ENCODE measurements at regions not wholly inside any gene's neighbourhood (a gene's known extent, or its start where the extent isn't known, plus 50 kb on each side); places are given as distances from the start of the nearest gene placed in this dataset.

DNA sequence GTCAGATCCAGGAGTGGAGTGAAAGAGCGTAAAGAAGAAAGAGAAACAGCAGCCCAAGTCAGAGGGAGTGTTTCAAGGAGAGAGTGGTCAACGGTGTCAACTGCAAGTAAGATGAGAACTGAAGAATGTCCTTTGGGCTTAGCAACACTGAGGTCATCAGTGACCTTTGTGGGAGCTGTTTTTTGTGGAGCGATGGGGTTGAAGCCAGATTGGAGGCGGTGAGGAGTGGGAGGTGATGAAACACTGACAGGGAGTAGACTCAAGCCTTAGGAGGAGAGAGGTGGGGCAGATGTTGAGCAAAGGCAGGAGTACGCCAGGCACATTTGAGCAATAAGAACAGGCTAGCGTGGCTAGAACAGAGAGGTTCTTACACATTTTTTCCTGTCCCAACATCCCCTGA, 103.7 kb upstream of the GNAO1 start:
- DNase-seq, result no peak

DNA sequence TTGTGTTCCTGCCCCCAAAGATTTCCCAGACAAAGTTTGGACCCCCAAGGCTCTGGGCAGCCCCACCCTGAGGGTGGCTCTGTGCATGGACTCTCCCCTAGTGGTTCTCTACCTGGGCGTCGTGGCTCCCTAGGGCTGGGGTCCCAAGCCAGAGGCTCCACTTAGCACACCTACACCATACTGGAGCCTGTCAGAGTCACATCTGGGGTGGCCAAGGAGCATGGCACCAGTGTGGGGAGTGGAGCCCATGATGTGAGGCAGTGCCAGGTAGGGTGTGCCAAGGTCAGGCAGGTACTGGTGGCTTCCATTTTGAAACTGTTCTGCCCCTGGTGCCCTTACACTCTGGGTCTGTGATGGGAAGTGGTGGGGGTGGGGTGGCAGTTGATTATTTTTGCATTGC, 109.9 kb upstream of the GNAO1 start:
- no peak for DNase-seq

DNA sequence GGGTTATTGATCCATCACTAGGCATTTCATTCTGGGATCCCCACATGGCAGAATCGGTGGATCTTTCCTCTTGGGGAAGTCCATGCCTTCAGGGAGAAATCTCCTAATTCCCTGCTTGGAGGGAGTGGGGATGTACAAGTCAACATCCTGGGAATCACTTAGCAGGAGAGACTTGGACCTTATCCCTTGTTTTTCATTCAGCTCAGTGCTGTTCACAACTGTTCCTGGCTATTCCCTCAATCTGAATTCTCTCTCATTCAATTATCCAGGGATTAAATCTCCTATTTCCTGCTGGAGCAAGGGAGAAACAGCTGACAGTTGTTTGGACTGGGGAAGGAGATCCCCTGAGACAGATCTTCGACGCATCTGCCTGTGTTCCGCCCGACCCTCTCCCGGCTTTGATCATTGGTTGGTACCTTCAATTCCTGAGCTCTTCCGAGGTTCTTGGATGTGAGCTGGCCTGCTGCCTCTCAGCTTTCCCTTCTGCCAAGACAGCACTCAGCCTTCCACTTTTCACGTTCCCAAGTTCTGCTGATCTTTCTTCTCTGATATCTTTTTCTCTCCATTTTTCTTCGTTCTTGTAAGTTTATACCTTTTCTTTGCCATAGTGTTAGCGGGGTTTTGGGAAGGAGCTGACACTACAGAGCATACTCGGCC, 115.4 kb upstream of the GNAO1 start:
- no peak for DNase-seq

DNA sequence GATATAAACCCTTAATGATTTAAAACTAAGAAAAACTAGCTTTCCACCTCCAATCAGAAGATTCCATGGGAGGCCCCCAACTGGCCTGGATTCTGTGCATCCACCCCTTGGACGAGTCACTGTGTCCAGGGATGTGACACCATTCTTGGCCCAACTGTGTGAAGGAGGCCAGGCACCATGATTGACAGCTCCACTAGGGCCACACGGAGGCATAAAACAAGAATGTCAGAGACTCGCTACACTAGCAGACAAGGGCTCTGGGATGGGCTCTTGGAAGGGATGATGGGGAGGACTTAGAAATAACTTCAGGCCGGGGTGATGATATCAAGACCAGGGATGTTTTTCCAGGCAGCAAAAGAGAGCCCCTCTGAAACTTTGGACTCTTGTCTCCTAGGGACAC, 117.8 kb upstream of the GNAO1 start:
- no peak for DNase-seq

DNA sequence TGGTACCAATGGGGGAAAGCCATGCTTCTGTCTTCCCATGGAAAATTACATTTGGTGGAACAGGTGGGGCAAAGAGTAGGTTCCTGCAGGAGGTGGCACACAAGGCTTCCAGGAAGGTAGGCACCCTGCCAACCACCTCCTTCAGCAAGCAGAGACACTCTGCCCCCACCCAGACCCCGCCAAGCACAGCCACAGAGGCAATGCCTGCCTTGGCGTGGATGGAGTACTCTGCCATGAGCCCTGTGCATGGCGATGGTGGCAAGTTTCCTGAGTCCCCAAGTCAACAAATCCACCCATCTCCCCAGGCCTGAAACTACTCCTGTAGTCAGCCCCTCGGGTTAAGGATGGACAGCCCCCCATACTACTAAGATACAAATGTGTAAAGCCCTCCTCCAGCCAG, 119.2 kb upstream of the GNAO1 start:
- DNase-seq, result no peak

DNA sequence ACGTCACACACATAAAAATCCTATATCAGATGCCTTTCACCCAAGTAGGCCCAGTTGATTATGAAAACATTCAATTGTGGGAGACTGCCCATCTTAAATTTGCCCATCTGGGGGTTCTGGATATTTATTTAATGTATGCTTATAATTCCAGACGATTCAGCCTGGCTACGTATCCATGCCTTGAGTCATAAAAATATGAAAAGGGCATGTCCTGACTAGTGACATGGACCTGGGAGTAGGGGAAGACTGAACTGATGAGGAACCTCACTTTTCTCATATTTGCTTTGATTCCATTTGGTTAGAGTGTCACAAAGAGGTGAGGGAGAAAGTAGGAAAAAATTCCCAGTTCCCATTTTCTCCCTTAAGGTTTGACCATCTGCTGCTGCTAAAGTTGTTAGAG, 122.5 kb upstream of the GNAO1 start:
- no peak for DNase-seq

DNA sequence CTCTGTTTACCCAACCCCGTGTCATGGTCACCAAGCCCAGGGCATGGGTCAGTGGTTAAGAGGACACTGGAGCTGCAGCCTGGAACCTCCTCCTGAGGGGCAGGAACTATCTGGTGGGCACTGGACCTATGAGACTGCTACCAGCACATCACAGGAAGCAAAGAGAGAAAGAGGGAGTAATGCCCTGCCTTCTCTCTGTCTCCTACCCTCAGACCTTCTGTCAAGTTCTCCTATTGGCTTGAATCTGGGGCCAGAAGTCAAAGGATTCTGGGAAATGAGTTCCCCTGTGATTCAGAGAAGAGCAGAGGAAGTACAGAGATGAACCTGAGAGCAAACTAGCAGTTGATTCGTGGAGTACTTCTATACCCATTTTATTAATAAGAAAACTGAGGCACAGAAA, 123.0 kb upstream of the GNAO1 start:
- DNase-seq, result no peak

DNA sequence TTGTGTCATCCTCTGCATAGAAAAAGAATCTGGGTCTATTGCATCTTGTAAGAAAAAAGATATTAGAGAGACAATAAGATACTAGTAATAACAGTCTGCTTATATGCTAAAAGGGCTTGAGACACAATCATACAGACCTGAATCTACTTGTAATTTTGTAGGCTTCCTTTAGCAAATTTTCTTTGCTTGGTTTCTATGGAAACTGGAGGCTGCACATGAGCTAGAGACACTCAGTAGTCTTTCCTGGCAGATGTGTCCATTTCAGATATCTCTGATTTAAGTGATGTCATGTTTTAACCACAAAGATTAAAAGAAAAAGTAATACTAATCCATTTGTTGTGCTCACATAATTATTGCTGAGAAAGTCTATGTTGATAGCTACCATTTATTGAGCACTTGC, 123.9 kb upstream of the GNAO1 start:
- no peak for DNase-seq

DNA sequence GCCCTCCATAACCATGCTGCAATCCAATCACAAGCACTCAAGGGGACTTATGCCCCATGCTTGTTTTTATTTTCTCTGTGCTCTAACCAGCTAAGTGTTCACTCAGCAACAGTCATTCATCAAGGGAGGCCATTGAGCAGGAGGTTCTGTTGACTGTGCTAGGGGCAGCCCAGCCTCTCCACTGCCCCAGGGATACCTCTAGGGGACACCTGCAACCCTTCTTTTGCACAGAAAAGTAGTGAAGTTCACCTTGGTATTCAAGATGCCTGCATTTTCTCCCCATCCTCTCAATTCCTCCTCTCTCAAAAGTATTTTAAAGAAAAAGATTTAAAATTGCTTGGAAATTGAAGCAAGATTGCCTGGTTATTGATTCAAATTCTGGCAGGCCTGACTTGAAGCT, 124.7 kb upstream of the GNAO1 start:
- DNase-seq, result no peak

DNA sequence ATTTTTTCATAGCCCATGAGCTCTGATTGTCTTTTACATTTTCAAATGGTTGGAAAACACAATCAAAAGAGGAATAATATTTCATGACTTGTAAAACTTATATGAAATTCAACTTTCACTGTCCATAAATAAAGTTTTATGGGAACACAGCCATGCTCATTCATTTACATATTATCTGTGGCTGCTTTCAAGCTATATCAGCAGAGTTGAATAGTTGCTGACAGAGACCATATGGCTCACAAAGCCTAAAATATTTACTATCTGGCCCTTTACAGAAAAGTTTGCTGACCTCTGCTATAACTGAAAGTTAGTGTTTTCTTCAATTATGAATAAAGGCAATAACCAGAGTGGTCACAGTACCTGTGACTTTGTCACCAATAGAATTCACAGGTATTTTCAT, 128.2 kb upstream of the GNAO1 start:
- no peak for DNase-seq

DNA sequence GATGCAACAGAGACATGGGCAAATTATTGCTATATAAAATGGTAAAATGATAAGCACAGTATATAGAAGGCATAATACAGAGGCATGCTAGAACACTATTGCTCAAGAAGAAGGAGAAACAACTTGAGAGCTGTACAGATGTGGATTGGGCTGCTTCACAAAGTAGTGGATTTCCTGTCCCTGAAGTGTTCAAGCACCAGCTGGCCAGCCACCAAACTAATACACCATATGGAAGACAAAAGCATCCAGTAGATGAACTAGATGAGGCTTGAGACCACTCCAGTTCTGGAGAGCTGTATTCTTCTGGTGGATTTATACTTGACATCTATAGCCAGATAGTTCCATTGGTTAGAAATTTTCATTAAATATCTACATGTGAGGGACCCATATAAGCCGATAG, 134.1 kb upstream of the GNAO1 start:
- DNase-seq, result no peak

DNA sequence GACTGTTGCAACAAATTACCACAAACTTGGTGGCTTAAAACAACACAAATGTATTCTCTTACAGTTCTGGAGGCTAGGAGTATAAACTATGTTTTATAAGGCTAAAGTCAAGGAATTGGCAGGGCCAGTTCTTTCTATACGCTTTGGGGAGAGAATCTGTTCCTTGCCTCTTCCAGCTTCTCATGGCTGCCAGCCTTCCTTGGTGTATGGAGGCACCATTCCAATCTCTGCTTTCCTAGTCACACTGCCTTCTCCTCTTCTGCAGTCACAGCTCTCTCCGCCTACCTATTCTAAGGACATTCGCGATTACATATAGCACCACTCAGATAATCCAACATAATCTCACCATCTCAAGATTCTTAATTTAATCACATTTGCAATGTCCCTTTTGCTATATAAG, 140.4 kb upstream of the GNAO1 start:
- DNase-seq, result no peak

DNA sequence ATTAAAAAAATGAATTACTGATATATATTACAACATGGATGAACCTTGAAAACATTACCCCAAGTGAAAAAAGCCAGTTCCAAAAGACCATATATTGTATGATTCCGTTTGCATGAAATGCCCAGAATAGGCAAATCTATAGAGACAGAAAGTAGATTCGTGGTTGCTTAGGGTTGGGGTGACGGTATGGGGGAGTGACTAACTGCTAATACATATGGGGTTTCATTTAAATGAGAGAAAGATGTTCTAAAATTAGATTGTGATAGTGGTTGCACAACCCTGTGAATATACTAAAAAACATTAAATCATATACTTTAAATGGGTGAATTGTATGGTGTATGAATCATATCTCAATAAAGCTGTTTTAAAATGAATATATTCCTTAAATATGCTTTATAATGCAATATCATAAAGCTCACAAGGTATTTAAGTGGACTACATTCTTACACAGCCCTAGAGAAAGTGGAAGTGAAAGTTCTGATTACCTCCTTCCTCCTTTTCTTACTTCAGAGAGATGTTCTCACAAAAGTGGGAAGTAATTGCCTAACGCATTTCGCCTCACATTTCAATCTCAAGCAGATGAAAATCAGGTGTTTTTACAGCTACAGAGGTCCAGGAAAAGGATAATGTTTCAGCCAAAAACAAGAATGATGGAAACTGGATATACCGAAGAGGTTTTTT, 142.7 kb upstream of the GNAO1 start:
- no peak for DNase-seq

DNA sequence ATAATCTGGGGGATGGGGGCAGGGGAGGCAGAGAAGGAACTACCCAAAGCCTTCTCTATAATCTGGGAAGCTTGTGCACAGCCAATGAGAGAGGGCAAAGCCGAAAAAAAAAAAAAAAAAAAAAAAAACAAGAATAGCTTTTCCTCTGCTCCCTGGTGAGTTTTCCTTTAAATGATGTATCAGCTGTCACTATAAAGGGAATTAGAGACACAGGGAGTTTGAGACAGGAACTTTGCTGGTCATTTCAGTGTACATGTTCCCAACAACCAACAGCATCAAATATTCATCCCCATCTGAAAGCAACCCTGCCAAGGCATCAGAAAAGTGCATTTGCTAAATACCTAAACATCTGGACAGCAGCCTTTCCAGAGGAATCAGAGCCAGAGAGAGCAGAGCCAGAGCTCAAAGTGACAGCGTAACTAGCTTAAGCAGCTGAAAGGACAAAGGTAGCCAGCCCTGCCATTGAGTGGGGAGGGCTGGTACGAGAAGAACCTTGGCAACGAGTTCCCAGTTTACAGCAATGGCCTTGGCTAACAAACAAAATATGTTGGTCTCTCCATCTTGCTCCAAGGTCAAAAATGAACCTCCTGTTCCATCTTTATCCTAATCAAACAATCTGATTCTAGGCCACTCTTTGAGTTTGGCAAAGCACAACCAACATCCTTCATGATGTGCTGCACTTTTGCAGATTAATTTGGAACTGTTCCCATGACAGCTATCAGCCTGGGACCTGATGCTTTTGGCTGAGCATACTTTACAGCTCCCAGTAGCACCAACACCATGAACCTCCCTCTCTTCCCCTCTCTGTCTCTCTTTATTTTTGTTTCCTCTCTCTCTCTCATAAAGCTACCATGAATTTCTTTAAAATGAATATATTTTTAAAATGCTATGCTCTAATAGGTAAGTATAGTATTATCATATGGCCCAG, 143.7 kb upstream of the GNAO1 start:
- DNase-seq, result no peak

DNA sequence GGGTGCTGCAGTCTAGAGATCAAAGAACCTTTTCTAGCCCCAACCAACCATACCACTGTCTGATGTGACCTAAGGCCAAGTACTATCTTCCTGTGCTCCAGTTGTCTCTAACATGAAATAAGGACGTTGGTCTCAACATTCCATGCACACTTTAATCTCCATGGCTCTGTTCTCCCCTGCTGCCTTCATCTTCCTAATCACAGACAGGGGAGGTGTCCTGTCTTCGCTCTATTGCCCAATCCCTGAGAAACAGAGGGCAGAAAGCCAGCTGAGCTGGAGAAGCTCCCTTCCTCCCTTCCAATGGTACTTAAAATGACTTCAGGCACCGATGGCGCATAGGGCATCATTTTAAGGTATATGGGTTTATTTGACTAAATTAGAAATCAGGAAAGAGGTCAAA, 148.9 kb upstream of the GNAO1 start:
- DNase-seq, result no peak

DNA sequence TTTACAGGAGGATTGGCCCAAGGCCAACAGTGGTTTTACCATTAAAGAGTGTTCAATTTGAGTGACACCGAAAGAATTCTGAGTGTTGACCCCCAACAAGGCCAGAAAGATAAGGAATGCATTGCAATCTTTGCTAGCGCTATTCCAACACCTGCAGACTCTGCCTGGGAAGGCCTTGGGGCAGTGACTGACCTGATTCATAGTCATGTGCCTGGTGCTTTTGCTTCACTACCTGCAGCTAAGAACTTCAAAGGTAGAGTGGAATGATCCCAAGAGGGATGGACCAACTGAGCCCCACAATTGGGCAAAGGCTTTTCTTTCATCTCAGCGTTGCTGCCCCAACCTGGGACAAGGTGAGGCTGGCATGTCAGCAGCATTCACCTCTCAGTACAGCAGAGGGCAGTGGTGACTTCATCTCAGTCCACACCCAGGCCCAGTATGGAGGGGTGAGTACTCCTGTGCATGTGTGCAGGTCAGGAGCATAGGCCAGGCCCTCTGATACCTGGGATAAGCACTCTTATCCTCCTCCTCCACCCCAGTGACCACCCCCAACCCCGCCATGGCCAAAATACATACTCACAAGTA, 149.6 kb upstream of the GNAO1 start:
- DNase-seq, result no peak

DNA sequence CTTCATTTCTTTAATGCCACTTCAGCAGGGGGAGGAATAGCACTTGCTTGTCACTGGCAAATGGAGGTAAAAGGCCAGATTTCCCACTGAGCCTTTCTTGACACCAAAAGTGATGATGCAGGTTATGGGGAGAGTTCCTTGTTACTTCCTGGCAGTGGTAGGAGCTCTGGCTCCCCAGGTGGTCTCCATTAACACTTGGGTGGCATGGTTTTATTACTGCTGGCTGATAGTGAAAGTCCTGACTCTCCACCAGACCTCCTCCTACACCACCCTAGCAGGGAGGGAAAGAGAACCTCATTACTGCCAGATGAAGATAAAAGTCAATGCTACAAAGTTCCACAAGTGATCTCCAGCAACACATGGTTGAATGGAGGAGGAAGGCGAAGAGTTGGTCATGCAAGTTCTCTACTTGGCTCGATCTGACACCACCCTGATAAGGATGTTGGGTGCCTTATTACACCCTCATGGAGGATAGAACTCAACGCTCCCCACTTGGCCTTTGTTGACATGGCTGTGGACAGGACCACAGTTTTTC, 152.7 kb upstream of the GNAO1 start:
- no peak for DNase-seq

DNA sequence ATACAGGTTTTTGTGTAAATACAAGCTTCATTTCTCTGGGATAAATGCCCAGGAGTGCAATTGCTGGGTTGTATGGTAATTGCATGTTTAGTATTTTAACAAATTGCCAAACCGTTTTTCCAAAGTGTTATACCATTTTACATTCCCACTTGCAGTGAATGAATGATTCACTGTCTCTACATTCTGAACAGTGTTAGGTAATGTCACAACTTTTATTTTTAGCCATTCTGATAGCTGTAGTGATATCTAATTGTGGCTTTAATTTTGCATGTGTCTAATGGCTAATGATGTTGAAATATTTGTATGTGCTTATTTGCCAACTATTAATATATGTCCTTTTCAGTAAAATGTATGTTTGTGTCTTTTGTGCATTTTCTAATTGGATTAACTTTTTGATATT, 156.9 kb upstream of the CES5A start:
- DNase-seq, result no peak

DNA sequence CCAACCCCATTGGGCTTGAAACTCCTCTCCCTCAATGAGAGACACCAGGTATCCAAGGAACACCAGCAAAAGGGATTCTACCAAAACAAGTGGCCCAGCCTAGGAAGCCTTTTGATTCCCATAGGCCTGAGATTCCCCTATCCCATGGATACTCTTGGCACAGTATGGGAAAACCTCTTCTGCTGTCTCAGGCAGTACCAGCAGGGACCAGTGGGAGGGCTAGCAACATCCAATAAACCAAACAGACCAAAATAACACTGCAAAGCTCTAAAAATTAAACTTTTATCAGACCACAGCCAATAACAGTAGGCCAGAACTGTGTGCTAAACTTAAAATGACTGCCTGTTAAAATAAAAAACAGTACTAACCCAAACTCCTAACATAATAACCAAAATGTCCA, 153.9 kb upstream of the CES5A start:
- no peak for DNase-seq

DNA sequence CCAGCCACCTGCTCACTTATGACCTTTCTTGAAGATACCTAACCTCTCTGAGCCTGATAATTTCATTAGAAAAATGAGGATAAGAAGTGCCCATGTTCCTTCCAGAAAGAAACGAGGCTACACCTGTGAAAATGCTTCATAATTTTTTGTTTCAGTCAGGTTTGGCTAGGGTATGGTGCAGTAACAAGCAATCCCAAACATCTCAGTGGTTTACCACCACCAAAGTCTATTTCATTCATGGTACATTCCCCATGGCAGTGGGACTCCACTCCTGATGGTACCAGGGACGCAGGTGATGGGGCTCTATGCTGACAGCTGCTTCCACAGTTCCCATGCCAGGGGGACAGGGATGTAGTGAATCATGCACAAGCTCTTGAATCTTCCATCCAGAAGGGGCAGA, 147.6 kb upstream of the CES5A start:
- no peak for DNase-seq

DNA sequence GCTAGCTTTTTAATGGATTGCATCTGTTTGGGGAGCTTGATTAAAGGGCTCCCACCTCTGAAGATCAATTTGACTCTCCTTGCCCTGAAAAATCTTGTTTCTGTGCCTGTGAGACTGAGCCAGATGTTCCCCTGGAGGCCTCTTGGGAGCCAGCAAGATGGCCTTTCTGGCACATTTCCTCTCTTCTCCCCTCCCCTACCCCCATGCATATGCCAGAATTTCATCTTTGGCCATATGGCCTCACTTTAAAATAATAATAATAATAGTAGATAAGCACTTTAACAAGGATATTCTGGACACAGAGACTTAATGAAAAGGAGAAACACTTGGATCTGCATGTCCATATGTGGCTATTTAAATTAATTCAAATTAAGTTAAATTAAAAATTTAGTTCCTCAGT, 144.1 kb upstream of the CES5A start:
- DNase-seq, result no peak

DNA sequence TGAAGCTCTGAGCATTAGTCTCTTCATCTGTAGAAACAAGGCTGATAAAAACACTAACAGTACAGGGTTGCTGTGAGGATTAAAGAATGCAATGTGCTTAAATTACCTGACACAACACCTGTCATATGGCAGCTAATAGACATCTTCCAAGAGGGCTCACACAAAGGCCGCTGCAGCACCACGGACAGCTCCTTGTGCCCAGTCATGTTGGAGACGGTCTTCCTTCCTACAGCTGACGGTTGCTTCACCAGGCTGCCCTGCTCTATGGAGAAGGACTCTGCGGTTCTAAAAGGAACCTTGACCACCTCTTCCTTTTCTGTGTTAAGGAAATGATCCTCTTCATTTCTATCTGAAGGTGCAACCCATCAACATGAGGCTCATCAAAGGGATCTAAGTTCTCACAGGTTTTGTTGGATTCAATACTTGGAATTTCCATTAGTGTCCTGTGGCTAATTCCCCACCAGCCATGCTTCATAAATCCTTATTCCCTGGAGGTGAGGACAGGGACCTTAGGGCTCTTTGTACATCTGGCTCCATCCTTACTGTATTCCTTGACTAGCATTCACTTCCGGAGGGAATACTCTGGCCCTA, 138.9 kb upstream of the CES5A start:
- no peak for DNase-seq

DNA sequence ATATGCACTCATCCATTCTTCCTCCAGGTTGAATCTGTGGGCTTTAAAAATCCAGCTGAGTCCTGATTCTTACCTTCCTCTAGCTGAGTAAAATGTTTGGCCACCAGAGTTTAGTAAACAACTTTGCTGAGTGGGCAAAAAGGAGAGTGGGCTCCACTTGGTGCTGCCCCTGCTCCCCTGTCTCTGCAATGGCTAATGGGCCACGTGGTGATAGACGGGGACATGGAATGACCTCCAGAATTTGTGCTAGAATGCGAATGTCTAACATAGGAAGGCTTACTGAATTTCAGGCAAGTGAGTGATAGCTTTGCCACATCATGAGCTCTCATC, 137.3 kb upstream of the CES5A start:
- no peak for DNase-seq

All from effector CD8-positive, alpha-beta T cell (primary cell).